ENCODE measurements at regions not wholly inside any gene's neighbourhood (a gene's known extent, or its start where the extent isn't known, plus 50 kb on each side); places are given as distances from the start of the nearest gene placed in this dataset.

GRCh38 chr12:124426594-124427555 lies 132.0 kb downstream of the RFLNA start:
- DNase-seq, result no peak

GRCh38 chr12:124425667-124426066 lies 130.8 kb downstream of the RFLNA start:
- DNase-seq, result no peak

- no peak for DNase-seq
Measured at GRCh38 chr12:124424516-124424905, 129.6 kb downstream of the RFLNA start.

GRCh38 chr12:124423761-124424515 lies 129.0 kb downstream of the RFLNA start:
- DNase-seq, result no peak

GRCh38 chr12:124422570-124423523 lies 128.0 kb downstream of the RFLNA start:
- no peak for DNase-seq

- no peak for DNase-seq
Measured at GRCh38 chr12:124422142-124422569, 127.3 kb downstream of the RFLNA start.

GRCh38 chr12:124420996-124421674 lies 126.2 kb downstream of the RFLNA start:
- DNase-seq, result no peak

GRCh38 chr12:124420041-124420995 lies 125.4 kb downstream of the RFLNA start:
- DNase-seq, result no peak

- DNase-seq, result no peak
Measured at GRCh38 chr12:124419292-124420040, 124.6 kb downstream of the RFLNA start.

- no peak for DNase-seq
Measured at GRCh38 chr12:124418791-124419190, 123.9 kb downstream of the RFLNA start.

- no peak for DNase-seq
Measured at GRCh38 chr12:124418156-124418555, 123.3 kb downstream of the RFLNA start.

- no peak for DNase-seq
Measured at GRCh38 chr12:124416516-124417395, 121.9 kb downstream of the RFLNA start.

GRCh38 chr12:124415064-124415463 lies 120.2 kb downstream of the RFLNA start:
- no peak for DNase-seq

GRCh38 chr12:124413915-124414314 lies 119.0 kb downstream of the RFLNA start:
- DNase-seq, result no peak

- no peak for DNase-seq
Measured at GRCh38 chr12:124413401-124413800, 118.5 kb downstream of the RFLNA start.

- no peak for DNase-seq
Measured at GRCh38 chr12:124412646-124413015, 117.7 kb downstream of the RFLNA start.

GRCh38 chr12:124411953-124412645 lies 117.2 kb downstream of the RFLNA start:
- no peak for DNase-seq

- DNase-seq, result no peak
Measured at GRCh38 chr12:124411281-124411878, 116.5 kb downstream of the RFLNA start.

Measured in NCI-H1048 (cell line).